ENCODE measurements at regions not wholly inside any gene's neighbourhood (a gene's known extent, or its start where the extent isn't known, plus 50 kb on each side); places are given as distances from the start of the nearest gene placed in this dataset.

DNA sequence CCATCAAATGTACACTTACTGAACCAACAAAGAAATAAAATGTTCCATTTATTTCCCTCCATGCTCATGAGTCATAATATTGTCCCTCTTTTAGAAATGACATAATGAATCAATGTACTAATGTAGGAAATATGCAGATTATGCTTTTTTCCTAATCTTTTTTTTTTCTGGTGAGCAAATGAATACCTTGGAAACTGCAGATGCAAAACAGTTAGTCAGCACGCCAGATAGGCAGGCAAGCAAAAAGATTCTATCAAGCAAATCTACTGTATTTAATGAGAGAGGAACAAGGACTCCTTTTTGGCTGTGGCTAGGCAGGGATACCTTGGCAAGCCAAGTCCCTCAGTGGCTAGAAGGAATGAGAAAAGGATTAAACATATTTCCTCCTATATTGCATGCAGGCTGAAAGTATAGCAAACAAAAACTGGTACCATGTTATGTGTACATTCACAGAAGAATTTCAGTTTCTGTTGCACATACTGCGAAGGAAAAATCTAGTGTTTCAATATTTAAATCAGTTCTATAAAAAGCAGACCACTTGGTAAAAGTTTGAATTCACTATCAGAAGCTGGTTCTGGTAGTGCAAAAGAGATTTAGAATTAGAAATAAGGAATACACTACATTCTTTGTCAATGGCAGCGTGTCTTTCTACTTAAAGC is 605.4 kb downstream of the TLE1 start:
- H3K4me1 ChIP-seq (ENCODE audit: low read length) = no peaks in the 10 kb centered on the region
- DNase-seq = no peak
- no peaks in the 10 kb centered on the region for H4K20me1 ChIP-seq (ENCODE audit: insufficient read depth, low read depth, low read length)
- no peaks in the 10 kb centered on the region for H3K9me2 ChIP-seq (replicated peaks; ENCODE audit: insufficient read depth, low read length)
- H3K9me3 ChIP-seq (ENCODE audit: low read length) = peaks cover 35% of the 10 kb centered on the region
- H3K79me2 ChIP-seq (ENCODE audit: low read length) = no peaks in the 10 kb centered on the region
- no peak overlapping the region for H2AFZ ChIP-seq (ENCODE audit: low read length)
- no peaks in the 10 kb centered on the region for H3K36me3 ChIP-seq (ENCODE audit: insufficient read depth, low read length)
- no peak overlapping the region for H3K9ac ChIP-seq (ENCODE audit: low read length)
- no peak overlapping the region for H3K27ac ChIP-seq (ENCODE audit: low read length)
- no peak overlapping the region for H3K4me2 ChIP-seq (ENCODE audit: low read depth, low read length, poor library complexity, severe bottlenecking)
- no peak overlapping the region for H3K4me3 ChIP-seq (ENCODE audit: low read length)
- H3K27me3 ChIP-seq (ENCODE audit: low read length) = no peaks in the 10 kb centered on the region

DNA sequence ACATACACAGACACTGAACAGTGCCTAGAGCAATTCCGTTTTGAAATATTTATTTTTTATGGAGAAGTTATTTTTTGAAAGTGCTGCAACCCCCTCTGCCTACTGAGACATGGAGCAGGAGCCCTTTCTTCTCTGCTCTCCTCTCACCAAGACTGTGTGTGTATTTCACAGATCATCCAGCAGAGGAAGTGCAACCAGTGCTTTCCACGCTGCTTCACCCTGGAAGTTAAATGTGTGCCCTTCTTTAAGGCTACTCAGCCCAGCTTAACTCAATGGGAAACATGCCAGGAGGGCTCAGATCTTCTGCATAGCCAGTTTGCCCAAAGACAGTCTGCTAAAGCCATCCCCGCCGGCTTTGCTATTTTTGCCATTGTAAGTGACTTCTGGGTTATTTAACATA is 606.3 kb downstream of the TLE1 start:
- no peaks in the 10 kb centered on the region for H4K20me1 ChIP-seq (ENCODE audit: insufficient read depth, low read depth, low read length)
- H3K79me2 ChIP-seq (ENCODE audit: low read length) = no peaks in the 10 kb centered on the region
- no peak for DNase-seq
- H3K4me2 ChIP-seq (ENCODE audit: low read depth, low read length, poor library complexity, severe bottlenecking) = no peak overlapping the region
- H2AFZ ChIP-seq (ENCODE audit: low read length) = no peak overlapping the region
- peaks cover 26% of the 10 kb centered on the region for H3K9me3 ChIP-seq (ENCODE audit: low read length)
- H3K27me3 ChIP-seq (ENCODE audit: low read length) = no peaks in the 10 kb centered on the region
- no peaks in the 10 kb centered on the region for H3K9me2 ChIP-seq (replicated peaks; ENCODE audit: insufficient read depth, low read length)
- no peak overlapping the region for H3K9ac ChIP-seq (ENCODE audit: low read length)
- H3K4me3 ChIP-seq (ENCODE audit: low read length) = no peak overlapping the region
- H3K27ac ChIP-seq (ENCODE audit: low read length) = no peak overlapping the region
- H3K36me3 ChIP-seq (ENCODE audit: insufficient read depth, low read length) = no peaks in the 10 kb centered on the region
- no peaks in the 10 kb centered on the region for H3K4me1 ChIP-seq (ENCODE audit: low read length)

DNA sequence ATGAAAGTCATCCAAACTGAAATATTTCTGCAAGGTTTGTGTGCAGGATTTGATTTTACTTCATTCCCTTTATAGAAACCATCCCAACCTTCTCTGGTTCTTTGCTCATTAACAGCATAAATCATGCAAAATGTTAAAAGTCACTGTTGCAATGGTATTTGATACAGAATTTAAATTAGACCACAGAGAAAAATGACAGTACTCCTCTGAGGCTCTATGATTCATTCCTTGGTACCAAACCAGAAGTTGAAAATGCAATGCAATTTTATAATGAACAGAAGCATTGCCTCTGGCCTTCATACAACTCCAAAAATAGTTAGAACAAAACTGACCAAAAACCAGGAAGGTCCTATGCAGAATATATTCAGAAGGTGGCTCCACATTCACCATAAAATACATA is 607.1 kb downstream of the TLE1 start:
- Histone ChIP-seq H3K9ac (ENCODE audit: low read length) (no peak overlapping the region), H2AFZ (ENCODE audit: low read length) (no peak overlapping the region), H3K4me2 (ENCODE audit: low read depth, low read length, poor library complexity, severe bottlenecking) (no peak overlapping the region), H4K20me1 (ENCODE audit: insufficient read depth, low read depth, low read length) (no peaks in the 10 kb centered on the region), H3K9me2 (replicated peaks; ENCODE audit: insufficient read depth, low read length) (no peaks in the 10 kb centered on the region), H3K4me1 (ENCODE audit: low read length) (no peaks in the 10 kb centered on the region), H3K27me3 (ENCODE audit: low read length) (no peaks in the 10 kb centered on the region), H3K27ac (ENCODE audit: low read length) (no peak overlapping the region), H3K36me3 (ENCODE audit: insufficient read depth, low read length) (no peaks in the 10 kb centered on the region), H3K79me2 (ENCODE audit: low read length) (no peaks in the 10 kb centered on the region), H3K9me3 (ENCODE audit: low read length) (peaks cover 31% of the 10 kb centered on the region), H3K4me3 (ENCODE audit: low read length) (no peak overlapping the region)
- DNase-seq = no peak

DNA sequence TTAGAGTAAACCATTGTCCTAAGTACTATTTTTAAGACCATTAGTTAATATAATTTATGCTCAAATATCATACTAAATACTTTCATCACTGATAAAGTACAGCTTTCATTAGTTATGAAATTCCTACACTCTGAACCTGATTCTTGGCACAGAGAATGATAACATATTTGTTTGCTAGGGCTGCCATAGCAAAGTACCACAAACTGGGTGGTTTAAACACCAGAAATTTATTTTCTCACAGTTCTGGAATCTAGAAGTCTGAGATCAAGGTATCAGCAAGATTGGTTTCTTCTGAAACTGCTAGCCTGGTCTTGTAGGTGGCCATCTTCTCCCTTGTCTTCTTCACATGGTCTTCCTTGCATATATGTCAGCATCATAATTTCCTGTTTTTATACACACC is 608.4 kb downstream of the TLE1 start:
- Histone ChIP-seq H3K4me2 (ENCODE audit: low read depth, low read length, poor library complexity, severe bottlenecking) (no peak overlapping the region), H3K4me1 (ENCODE audit: low read length) (no peaks in the 10 kb centered on the region), H2AFZ (ENCODE audit: low read length) (no peak overlapping the region)

GRCh38 chr9:81080185-81080584 is 609.2 kb downstream of the TLE1 start:
- Histone ChIP-seq H3K9ac (ENCODE audit: low read length) (no peak overlapping the region), H3K4me1 (ENCODE audit: low read length) (no peaks in the 10 kb centered on the region), H3K27me3 (ENCODE audit: low read length) (no peaks in the 10 kb centered on the region), H3K36me3 (ENCODE audit: insufficient read depth, low read length) (no peaks in the 10 kb centered on the region), H2AFZ (ENCODE audit: low read length) (no peak overlapping the region), H3K4me2 (ENCODE audit: low read depth, low read length, poor library complexity, severe bottlenecking) (no peak overlapping the region), H3K27ac (ENCODE audit: low read length) (no peak overlapping the region), H3K9me3 (ENCODE audit: low read length) (peaks cover 41% of the 10 kb centered on the region), H3K4me3 (ENCODE audit: low read length) (no peak overlapping the region), H4K20me1 (ENCODE audit: insufficient read depth, low read depth, low read length) (no peaks in the 10 kb centered on the region), H3K9me2 (replicated peaks; ENCODE audit: insufficient read depth, low read length) (no peaks in the 10 kb centered on the region), H3K79me2 (ENCODE audit: low read length) (no peaks in the 10 kb centered on the region)
- DNase-seq = no peak

More for the DNA sequence above, 608.4 kb downstream of the TLE1 start:
- H3K27me3 ChIP-seq (ENCODE audit: low read length) = no peaks in the 10 kb centered on the region
- no peaks in the 10 kb centered on the region for H4K20me1 ChIP-seq (ENCODE audit: insufficient read depth, low read depth, low read length)
- no peak overlapping the region for H3K9ac ChIP-seq (ENCODE audit: low read length)
- peaks cover 38% of the 10 kb centered on the region for H3K9me3 ChIP-seq (ENCODE audit: low read length)
- H3K36me3 ChIP-seq (ENCODE audit: insufficient read depth, low read length) = no peaks in the 10 kb centered on the region
- no peaks in the 10 kb centered on the region for H3K9me2 ChIP-seq (replicated peaks; ENCODE audit: insufficient read depth, low read length)
- no peak overlapping the region for H3K4me3 ChIP-seq (ENCODE audit: low read length)
- no peaks in the 10 kb centered on the region for H3K79me2 ChIP-seq (ENCODE audit: low read length)
- H3K27ac ChIP-seq (ENCODE audit: low read length) = no peak overlapping the region
- no peak for DNase-seq

DNA sequence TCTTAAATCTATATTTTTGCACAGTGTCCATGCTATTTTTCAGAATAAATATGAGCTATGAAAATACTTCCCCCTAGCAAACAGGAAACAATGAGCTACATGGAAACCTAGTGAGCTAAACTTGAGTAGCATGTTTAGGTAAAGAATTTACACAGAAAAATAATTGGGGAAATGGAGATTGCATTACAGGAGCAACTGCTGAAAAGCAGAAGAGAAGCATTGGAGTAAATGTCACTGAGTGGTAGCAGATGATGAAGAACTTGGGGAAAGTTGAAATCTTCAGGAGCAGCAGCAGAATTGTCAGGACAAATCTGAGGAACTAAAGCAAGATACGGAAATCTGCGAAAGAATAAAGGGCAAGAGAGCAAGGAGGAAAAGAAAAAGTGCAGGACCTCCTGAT is 610.3 kb downstream of the TLE1 start:
- no peak for DNase-seq
- no peak overlapping the region for H3K4me3 ChIP-seq (ENCODE audit: low read length)
- no peak overlapping the region for H3K27ac ChIP-seq (ENCODE audit: low read length)
- H3K9me2 ChIP-seq (replicated peaks; ENCODE audit: insufficient read depth, low read length) = no peaks in the 10 kb centered on the region
- no peak overlapping the region for H3K9ac ChIP-seq (ENCODE audit: low read length)
- H3K27me3 ChIP-seq (ENCODE audit: low read length) = no peaks in the 10 kb centered on the region
- H3K4me2 ChIP-seq (ENCODE audit: low read depth, low read length, poor library complexity, severe bottlenecking) = no peak overlapping the region
- no peaks in the 10 kb centered on the region for H3K4me1 ChIP-seq (ENCODE audit: low read length)
- no peaks in the 10 kb centered on the region for H4K20me1 ChIP-seq (ENCODE audit: insufficient read depth, low read depth, low read length)
- H3K9me3 ChIP-seq (ENCODE audit: low read length) = peaks cover 46% of the 10 kb centered on the region
- H2AFZ ChIP-seq (ENCODE audit: low read length) = no peak overlapping the region
- no peaks in the 10 kb centered on the region for H3K36me3 ChIP-seq (ENCODE audit: insufficient read depth, low read length)
- H3K79me2 ChIP-seq (ENCODE audit: low read length) = no peaks in the 10 kb centered on the region

DNA sequence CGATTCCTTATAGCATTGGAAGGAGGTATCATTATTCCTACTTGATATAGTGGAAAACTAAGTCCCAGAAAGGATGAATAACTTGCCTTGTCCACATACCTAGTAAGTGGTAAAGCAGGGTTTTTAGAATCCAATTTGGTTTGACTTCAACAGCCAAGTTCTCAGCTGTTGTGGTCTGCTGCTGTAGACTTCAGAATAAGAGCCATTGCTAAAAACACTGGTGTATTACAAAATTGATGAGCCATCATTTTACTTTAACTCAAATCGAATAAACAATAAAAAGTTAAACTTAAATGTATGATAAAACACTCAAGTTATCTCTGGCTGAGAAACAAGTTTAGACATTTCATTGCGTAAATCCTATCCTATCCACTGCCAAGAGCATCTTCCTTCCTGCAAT is 610.8 kb downstream of the TLE1 start:
- Histone ChIP-seq H3K4me3 (ENCODE audit: low read length) (no peak overlapping the region), H3K79me2 (ENCODE audit: low read length) (no peaks in the 10 kb centered on the region)

DNA sequence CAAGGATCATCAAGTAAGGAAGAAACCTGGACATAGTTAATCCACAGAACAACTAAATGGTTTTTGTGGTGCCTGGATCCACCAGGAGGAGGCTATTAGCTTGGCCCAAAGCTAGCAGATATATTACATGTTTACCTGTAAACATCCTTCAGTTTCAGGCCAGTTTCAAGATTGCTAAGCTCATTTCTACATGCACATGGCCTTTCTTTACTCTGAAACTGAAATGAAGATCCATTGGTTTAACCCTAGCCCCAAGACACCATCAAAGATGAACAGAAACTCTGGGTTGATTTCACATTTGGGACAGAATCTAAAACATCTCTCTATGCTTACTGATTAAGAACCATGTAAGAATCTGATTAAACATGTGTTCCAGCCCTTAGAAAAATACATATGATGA is 611.8 kb downstream of the TLE1 start:
- no peaks in the 10 kb centered on the region for H3K27me3 ChIP-seq (ENCODE audit: low read length)
- no peak overlapping the region for H3K9ac ChIP-seq (ENCODE audit: low read length)
- no peaks in the 10 kb centered on the region for H3K4me1 ChIP-seq (ENCODE audit: low read length)

More for the DNA sequence above, 610.8 kb downstream of the TLE1 start:
- Histone ChIP-seq H4K20me1 (ENCODE audit: insufficient read depth, low read depth, low read length) (no peaks in the 10 kb centered on the region), H2AFZ (ENCODE audit: low read length) (no peak overlapping the region), H3K4me1 (ENCODE audit: low read length) (no peaks in the 10 kb centered on the region), H3K27me3 (ENCODE audit: low read length) (no peaks in the 10 kb centered on the region), H3K4me2 (ENCODE audit: low read depth, low read length, poor library complexity, severe bottlenecking) (no peak overlapping the region), H3K27ac (ENCODE audit: low read length) (no peak overlapping the region), H3K9me3 (ENCODE audit: low read length) (peaks cover 46% of the 10 kb centered on the region), H3K9me2 (replicated peaks; ENCODE audit: insufficient read depth, low read length) (no peaks in the 10 kb centered on the region), H3K9ac (ENCODE audit: low read length) (no peak overlapping the region), H3K36me3 (ENCODE audit: insufficient read depth, low read length) (no peaks in the 10 kb centered on the region)
- DNase-seq = no peak

More for the DNA sequence above, 611.8 kb downstream of the TLE1 start:
- H3K9me3 ChIP-seq (ENCODE audit: low read length) = peaks cover 43% of the 10 kb centered on the region
- no peaks in the 10 kb centered on the region for H4K20me1 ChIP-seq (ENCODE audit: insufficient read depth, low read depth, low read length)
- H3K9me2 ChIP-seq (replicated peaks; ENCODE audit: insufficient read depth, low read length) = no peaks in the 10 kb centered on the region
- H2AFZ ChIP-seq (ENCODE audit: low read length) = no peak overlapping the region
- no peak overlapping the region for H3K4me2 ChIP-seq (ENCODE audit: low read depth, low read length, poor library complexity, severe bottlenecking)
- H3K79me2 ChIP-seq (ENCODE audit: low read length) = no peaks in the 10 kb centered on the region
- H3K27ac ChIP-seq (ENCODE audit: low read length) = no peak overlapping the region
- no peaks in the 10 kb centered on the region for H3K36me3 ChIP-seq (ENCODE audit: insufficient read depth, low read length)
- no peak overlapping the region for H3K4me3 ChIP-seq (ENCODE audit: low read length)
- no peak for DNase-seq

Data from Karpas-422 (cell line).